Stimulated activated CD4-positive, alpha-beta T cell treated with anti-CD3 and anti-CD28 coated beads, Interleukin-1b, Interleukin-23, amount 100 ng/mL, for 1 hour (primary cell): ENCODE measurements at regions not wholly inside any gene's neighbourhood (a gene's known extent, or its start where the extent isn't known, plus 50 kb on each side); places are given as distances from the start of the nearest gene placed in this dataset.

Source experiments
- DNase-seq, 2 donors: peaks; one replicate each; pipeline ENCODE4 v3.0.0-alpha.2; 2020; ENCODE audit warnings: low read depth in 2 of 2

GRCh38 chr11:70763606-70764005 lies 365.3 kb downstream of the CTTN start:
- DNase-seq: no peak

- DNase-seq: no peak
These were observed 366.1 kb downstream of the CTTN start for GRCh38 chr11:70764356-70764905.

- DNase-seq: no peak
These were observed 368.6 kb downstream of the CTTN start for GRCh38 chr11:70766901-70767300.

- no peak for DNase-seq
These were observed 370.2 kb downstream of the CTTN start for GRCh38 chr11:70768346-70769095.

- no peak for DNase-seq
These were observed 370.8 kb downstream of the CTTN start for GRCh38 chr11:70769106-70769505.

- DNase-seq: no peak
These were observed 371.2 kb downstream of the CTTN start for GRCh38 chr11:70769521-70769920.

- DNase-seq: no peak
These were observed 373.0 kb downstream of the CTTN start for GRCh38 chr11:70771099-70771885.

- no peak for DNase-seq
These were observed 374.6 kb downstream of the CTTN start for GRCh38 chr11:70772950-70773349.

- DNase-seq: no peak
These were observed 377.2 kb downstream of the CTTN start for GRCh38 chr11:70775386-70776075.

- DNase-seq: no peak
These were observed 378.7 kb downstream of the CTTN start for GRCh38 chr11:70776914-70777532.

GRCh38 chr11:70778883-70779282 lies 380.6 kb downstream of the CTTN start:
- no peak for DNase-seq

GRCh38 chr11:70779433-70780245 lies 381.3 kb downstream of the CTTN start:
- no peak for DNase-seq

- DNase-seq: no peak
These were observed 381.9 kb downstream of the CTTN start for GRCh38 chr11:70780246-70780535.

GRCh38 chr11:70782401-70782913 lies 384.1 kb downstream of the CTTN start:
- no peak for DNase-seq

- DNase-seq: no peak
These were observed 385.0 kb downstream of the CTTN start for GRCh38 chr11:70783356-70783755.

- DNase-seq: no peak
These were observed 385.5 kb downstream of the CTTN start for GRCh38 chr11:70783821-70784220.

GRCh38 chr11:70785372-70785771 lies 387.0 kb downstream of the CTTN start:
- DNase-seq: no peak

GRCh38 chr11:70786021-70786665 lies 387.8 kb downstream of the CTTN start:
- no peak for DNase-seq

GRCh38 chr11:70788248-70789022 lies 390.1 kb downstream of the CTTN start:
- DNase-seq: no peak
